ENCODE measurements at regions not wholly inside any gene's neighbourhood (a gene's known extent, or its start where the extent isn't known, plus 50 kb on each side); places are given as distances from the start of the nearest gene placed in this dataset.

GRCh38 chr7:46033592-46033991 lies 112.5 kb upstream of the IGFBP3 start:
- TF ChIP-seq, protein P1, sequence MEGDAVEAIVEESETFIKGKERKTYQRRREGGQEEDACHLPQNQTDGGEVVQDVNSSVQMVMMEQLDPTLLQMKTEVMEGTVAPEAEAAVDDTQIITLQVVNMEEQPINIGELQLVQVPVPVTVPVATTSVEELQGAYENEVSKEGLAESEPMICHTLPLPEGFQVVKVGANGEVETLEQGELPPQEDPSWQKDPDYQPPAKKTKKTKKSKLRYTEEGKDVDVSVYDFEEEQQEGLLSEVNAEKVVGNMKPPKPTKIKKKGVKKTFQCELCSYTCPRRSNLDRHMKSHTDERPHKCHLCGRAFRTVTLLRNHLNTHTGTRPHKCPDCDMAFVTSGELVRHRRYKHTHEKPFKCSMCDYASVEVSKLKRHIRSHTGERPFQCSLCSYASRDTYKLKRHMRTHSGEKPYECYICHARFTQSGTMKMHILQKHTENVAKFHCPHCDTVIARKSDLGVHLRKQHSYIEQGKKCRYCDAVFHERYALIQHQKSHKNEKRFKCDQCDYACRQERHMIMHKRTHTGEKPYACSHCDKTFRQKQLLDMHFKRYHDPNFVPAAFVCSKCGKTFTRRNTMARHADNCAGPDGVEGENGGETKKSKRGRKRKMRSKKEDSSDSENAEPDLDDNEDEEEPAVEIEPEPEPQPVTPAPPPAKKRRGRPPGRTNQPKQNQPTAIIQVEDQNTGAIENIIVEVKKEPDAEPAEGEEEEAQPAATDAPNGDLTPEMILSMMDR (IDR thresholded peaks at IDR 0.05), result no peak
- Mint-ChIP-seq H3K36me3 (ENCODE audit: low read depth) (no peaks in the 10 kb centered on the region), H3K4me3 (no peak overlapping the region), H3K27ac (no peak overlapping the region), H3K9me3 (no peaks in the 10 kb centered on the region), H3K27me3 (no peaks in the 10 kb centered on the region), H3K4me1 (ENCODE audit: low read depth) (no peaks in the 10 kb centered on the region)
- intact Hi-C loops (cut with micrococcal nuclease), result no loop called here
- ChIA-PET CTCF (no interaction called here), POLR2A (no interaction called here)
- DNase-seq (no peak), ATAC-seq (no peak)

DNA sequence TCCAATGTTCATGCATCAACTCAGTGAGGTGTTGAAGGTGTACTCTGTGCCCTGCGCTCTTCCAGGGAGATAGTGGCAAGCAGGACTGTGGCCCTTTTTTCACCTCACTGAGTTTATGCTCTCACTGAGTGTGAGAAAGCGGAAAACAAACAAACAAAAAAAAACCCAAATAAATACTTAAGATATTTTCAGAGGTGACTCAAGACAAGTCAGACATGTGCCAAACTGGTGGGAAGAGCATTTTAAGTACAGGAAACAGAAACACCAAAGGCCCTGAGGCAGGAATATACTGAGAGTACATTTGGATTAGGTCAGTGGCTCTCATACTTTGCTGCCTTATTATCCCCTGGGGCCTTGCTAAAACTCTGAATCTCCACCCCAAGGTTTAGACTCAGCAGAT lies 111.9 kb upstream of the IGFBP3 start:
- no peaks in the 10 kb centered on the region for H3K36me3 Mint-ChIP-seq (ENCODE audit: low read depth)
- no peak overlapping the region for H3K27ac Mint-ChIP-seq
- H3K4me1 Mint-ChIP-seq (ENCODE audit: low read depth), result no peaks in the 10 kb centered on the region
- ChIA-PET POLR2A (no interaction called here), CTCF (no interaction called here)
- intact Hi-C loops (cut with micrococcal nuclease), result no loop called here
- ATAC-seq, result no peak
- no peak overlapping the region for H3K4me3 Mint-ChIP-seq
- H3K9me3 Mint-ChIP-seq, result no peaks in the 10 kb centered on the region
- TF ChIP-seq, protein P1 (IDR thresholded peaks at IDR 0.05), result no peak
- no peak for DNase-seq
- H3K27me3 Mint-ChIP-seq, result no peaks in the 10 kb centered on the region

DNA sequence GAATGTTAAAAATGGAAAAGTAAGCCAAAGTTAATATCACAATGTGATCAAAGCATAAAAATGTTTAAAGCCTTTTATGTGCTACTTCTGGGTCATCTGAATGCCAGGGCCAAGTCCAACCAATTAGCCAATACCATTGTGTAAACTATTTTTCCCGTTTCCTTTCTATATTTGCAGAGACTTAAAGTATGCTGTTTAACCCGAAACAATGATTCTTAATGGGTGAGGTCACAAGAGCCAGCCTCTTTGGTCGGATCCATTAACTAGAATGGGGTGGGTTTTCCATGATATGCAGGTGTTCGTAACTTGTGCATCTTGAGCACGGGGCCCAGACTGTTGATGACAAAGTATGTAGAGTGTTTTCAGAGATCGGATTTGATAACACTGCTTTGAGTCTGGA lies 111.3 kb upstream of the IGFBP3 start:
- Mint-ChIP-seq H3K4me1 (ENCODE audit: low read depth) (no peaks in the 10 kb centered on the region), H3K4me3 (no peak overlapping the region), H3K27ac (no peak overlapping the region), H3K27me3 (no peaks in the 10 kb centered on the region), H3K9me3 (no peaks in the 10 kb centered on the region), H3K36me3 (ENCODE audit: low read depth) (no peaks in the 10 kb centered on the region)
- intact Hi-C loops (cut with micrococcal nuclease), result no loop called here
- POLR2A ChIA-PET, result no interaction called here
- TF ChIP-seq, protein P1 (IDR thresholded peaks at IDR 0.05), result no peak
- CTCF ChIA-PET, result no interaction called here
- DNase-seq (no peak), ATAC-seq (no peak)

DNA sequence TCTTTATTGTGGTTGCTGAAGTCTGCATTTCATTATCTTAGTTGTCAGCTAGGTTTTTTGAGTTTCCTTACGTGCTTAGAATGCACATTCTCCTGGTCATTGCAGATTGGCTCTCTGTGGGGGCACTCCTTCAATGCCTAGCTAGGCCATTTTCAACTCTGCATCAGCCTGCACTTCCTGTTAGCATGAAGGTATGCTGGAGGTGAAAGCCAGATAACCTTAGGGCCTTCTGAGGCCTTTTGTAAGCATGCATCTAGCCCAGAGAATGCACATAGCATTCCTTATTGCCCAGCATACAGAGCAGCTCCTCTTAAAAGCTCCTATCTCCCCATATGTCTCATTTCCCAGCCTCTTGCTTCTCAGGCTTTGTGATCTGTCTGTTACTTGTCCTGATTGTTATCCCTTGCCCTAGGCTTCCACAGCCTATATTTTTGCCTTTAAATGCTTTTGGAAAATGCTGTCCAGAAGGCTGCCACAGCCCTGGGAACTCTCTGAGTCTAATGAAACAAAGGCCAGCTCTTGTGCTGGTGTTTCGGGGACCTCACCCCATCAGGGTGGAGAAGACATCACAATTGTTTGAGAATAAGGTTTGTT lies 108.1 kb upstream of the IGFBP3 start:
- intact Hi-C loops (cut with micrococcal nuclease), result no loop called here
- POLR2A ChIA-PET, result interaction anchor here (0.6 kb wide), 1 partner anchor 1812 kb away, joined by 3 read pairs; no protein-coding TSS in a partner anchor
- Mint-ChIP-seq H3K27ac (no peak overlapping the region), H3K4me3 (no peak overlapping the region), H3K4me1 (ENCODE audit: low read depth) (no peaks in the 10 kb centered on the region), H3K27me3 (no peaks in the 10 kb centered on the region), H3K36me3 (ENCODE audit: low read depth) (no peaks in the 10 kb centered on the region), H3K9me3 (no peaks in the 10 kb centered on the region)
- TF ChIP-seq, protein P1 (IDR thresholded peaks at IDR 0.05), result no peak
- DNase-seq (no peak), ATAC-seq (no peak)
- CTCF ChIA-PET, result no interaction called here

DNA sequence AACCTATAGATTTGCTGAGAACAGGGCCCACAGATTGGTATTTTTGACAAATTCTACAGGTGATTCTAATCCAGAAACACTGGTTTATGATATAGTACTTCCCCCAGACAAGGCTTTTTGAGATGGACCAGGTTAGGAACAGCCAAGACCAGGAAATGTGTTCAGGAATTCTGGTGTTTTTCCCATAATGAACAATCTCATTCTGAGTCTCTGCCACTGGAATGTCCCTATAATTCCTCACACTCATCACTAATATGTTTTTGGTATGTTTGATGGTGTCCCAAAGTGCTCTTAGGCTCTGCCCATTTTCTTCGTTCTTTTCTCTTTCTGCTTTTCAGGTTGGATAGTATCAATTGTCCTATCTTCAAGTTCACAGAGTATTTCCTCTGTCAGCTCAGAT lies 107.2 kb upstream of the IGFBP3 start:
- Mint-ChIP-seq H3K4me1 (ENCODE audit: low read depth) (no peaks in the 10 kb centered on the region), H3K27ac (no peak overlapping the region), H3K36me3 (ENCODE audit: low read depth) (no peaks in the 10 kb centered on the region), H3K27me3 (no peaks in the 10 kb centered on the region), H3K4me3 (no peak overlapping the region), H3K9me3 (no peaks in the 10 kb centered on the region)
- TF ChIP-seq, protein P1 (IDR thresholded peaks at IDR 0.05), result no peak
- CTCF ChIA-PET, result no interaction called here
- intact Hi-C loops (cut with micrococcal nuclease), result no loop called here
- ATAC-seq (no peak), DNase-seq (no peak)
- POLR2A ChIA-PET, result no interaction called here
